HG03196 (cell line): ENCODE measurements at regions not wholly inside any gene's neighbourhood (a gene's known extent, or its start where the extent isn't known, plus 50 kb on each side); places are given as distances from the start of the nearest gene placed in this dataset.
A peak's percentile ranks its signal among the peaks of the same experiment; 100 is the strongest.
"Not testable (repeated sequence)": the region's sequence is repeated elsewhere in the genome, so short reads cannot be mapped to it uniquely, and the experiment has no call there.

ENCODE experiments used
- ATAC-seq: cut with Tn5 transposase; IDR thresholded peaks from one replicate; pipeline ENCODE4 v1.9.1; 2021; ENCODE audit not compliant: unreplicated experiment

- peak; percentile 90 for ATAC-seq
These were observed 135.7 kb downstream of the RPS4Y2 start for GRCh38 chrY:20891440-20892160.

GRCh38 chrY:20925350-20926091 is 169.6 kb downstream of the RPS4Y2 start:
- not testable (repeated sequence) for ATAC-seq

GRCh38 chrY:20929691-20930342 is 173.9 kb downstream of the RPS4Y2 start:
- no peak for ATAC-seq

DNA sequence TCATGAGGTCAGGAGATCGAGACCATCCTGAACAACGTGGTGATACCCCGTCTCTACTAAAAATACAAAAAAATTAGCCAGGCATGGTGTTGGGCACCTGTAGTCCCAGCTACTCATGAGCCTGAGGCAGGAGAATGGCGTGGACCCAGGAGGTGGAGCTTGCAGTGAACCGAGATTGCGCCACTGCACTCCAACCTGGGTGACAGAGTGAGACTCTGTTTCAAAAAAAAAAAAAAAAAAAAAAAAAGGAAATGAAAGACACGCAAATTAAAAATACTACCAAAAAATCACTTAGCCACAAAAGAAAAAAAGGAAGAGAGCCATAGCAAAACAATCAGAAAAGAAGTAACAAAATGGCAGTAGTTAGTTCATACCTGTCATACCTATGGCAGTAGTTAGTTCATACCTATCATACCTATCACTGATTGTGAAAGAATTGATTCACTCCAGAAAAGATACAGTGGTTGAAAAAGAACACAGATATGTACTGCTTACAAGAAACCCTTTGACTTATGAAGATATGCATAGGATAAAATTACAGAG is 180.9 kb downstream of the RPS4Y2 start:
- ATAC-seq: not testable (repeated sequence)

- ATAC-seq: no peak
These were observed 205.6 kb downstream of the RPS4Y2 start for GRCh38 chrY:20961512-20961911.

- ATAC-seq: no peak
These were observed 211.9 kb downstream of the RPS4Y2 start for GRCh38 chrY:20967828-20968227.

DNA sequence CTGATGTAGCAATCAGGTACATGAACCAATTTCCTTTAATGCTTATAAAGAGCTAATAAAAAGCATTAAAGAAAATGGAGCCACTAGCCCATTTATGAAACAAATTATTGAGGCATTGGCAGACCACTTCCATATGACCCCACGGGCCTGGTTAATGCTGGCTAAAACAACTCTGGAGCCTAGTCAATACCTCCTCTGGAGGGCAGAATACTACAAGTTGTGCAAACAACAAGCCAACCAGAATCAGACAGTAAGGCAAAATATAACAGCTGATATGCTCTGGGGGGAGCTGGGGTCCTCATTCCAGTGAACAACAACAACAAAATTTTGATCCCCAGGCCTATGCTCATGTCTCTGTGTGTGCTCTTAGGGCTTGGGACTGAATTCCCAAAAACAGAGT is 212.3 kb downstream of the RPS4Y2 start:
- ATAC-seq: no peak

- ATAC-seq: no peak
These were observed 215.5 kb downstream of the RPS4Y2 start for GRCh38 chrY:20971371-20971770.

DNA sequence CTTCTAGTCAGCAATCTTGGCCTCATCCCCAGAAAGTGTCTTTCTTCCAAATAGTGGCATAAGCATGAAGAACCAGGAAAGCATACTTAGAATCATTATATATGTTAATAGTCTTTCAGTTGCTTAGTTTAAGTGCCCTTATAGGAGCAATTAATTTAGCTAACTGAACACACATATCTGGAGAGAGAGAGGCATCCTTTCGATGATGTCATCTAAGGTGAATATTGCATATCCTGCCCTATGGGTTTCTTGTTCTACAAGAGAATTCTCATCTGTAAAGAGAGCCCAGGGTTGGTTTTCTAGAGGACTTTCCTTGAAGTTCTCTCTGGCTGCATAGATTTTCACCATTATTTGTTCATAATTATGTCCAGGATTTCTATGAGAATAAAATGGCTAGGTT is 230.1 kb downstream of the RPS4Y2 start:
- ATAC-seq: no peak

- no peak for ATAC-seq
These were observed 234.2 kb downstream of the RPS4Y2 start for GRCh38 chrY:20990123-20990522.

DNA sequence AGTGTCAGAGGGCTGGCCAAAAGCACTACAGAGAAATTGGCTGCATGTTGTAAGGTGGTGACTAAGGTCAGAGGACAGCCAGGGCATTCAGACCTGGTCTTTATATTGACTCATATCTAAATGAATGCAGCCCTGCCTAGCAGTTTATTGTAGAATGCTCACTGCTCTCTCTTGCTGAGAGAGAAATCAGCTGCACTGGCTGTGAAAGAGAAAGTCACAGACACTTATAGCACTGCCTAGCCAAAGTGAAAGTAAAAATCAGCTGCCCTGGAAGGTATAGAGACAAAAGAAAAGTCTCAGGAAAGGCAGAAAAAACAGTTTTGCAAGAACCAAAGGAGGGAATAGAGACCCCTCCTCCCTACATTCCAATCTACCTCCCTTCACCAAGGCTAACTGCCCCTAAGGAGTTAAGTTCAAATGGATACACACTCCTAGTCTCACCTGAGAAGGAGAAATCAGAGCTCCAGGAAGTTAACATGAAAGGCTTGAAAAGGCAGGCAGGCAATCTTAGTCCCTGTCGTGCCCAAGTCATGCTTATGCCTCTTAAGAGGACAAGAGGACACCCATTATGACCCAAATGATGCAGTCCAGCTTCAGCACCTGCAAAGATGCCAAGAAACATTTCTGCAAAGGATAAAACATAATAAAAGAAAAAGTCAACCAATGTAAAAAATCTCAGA is 235.1 kb downstream of the RPS4Y2 start:
- peak; percentile 95 for ATAC-seq

- no peak for ATAC-seq
These were observed 241.4 kb downstream of the RPS4Y2 start for GRCh38 chrY:20997355-20997754.

DNA sequence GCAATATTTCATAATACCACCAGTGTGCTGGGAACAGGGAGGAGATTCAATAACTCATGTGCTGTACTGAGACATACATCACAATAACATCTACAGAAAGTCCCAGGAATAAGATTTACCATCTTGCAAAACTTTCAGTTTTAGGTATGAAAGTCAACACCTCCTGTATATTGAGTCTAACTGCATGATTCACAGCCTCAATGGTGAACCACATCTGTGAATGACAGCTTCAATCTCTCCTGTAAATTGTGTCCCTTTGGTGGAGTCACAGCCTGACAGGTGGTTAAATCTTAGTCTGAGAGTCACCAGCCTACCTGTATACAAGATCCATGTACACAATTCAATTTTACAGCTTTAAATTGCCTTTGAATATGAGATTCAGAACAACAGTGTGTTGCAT is 242.1 kb downstream of the RPS4Y2 start:
- ATAC-seq: no peak

- ATAC-seq: no peak
These were observed 242.6 kb downstream of the RPS4Y2 start for GRCh38 chrY:20998483-20998882.

GRCh38 chrY:21001102-21001501 is 245.2 kb downstream of the RPS4Y2 start:
- no peak for ATAC-seq

- ATAC-seq: no peak
These were observed 247.2 kb downstream of the RPS4Y2 start for GRCh38 chrY:21003059-21003458.

- ATAC-seq: no peak
These were observed 249.6 kb downstream of the RPS4Y2 start for GRCh38 chrY:21005531-21005930.

- ATAC-seq: no peak
These were observed 265.9 kb downstream of the RPS4Y2 start for GRCh38 chrY:21021811-21022210.

GRCh38 chrY:21022326-21023044 is 266.6 kb downstream of the RPS4Y2 start:
- ATAC-seq: no peak

DNA sequence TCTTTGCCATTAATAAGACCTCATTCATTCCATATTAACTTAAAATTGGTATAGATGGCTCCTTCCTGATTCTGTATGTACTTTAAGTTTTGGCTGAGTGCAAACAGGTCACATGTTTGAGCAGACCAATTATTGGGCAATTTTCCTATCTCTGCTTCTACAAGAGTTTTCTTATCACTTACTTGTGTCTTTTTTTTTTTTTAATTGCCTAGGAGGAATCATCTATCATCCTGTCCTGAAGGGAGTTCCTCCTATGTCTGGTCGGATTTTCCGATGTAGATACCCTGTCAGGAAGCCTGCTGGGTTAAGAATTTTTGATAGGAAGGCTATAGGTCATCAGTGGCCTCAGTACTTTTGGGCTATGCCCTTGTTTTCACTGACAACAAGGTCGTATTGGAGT is 268.0 kb downstream of the RPS4Y2 start:
- ATAC-seq: no peak

- ATAC-seq: no peak
These were observed 272.6 kb downstream of the RPS4Y2 start for GRCh38 chrY:21028506-21028905.
